HG02840 (cell line): ENCODE measurements at regions not wholly inside any gene's neighbourhood (a gene's known extent, or its start where the extent isn't known, plus 50 kb on each side); places are given as distances from the start of the nearest gene placed in this dataset.
"Not testable (repeated sequence)": the region's sequence is repeated elsewhere in the genome, so short reads cannot be mapped to it uniquely, and the experiment has no call there.

Source experiments
- ATAC-seq: cut with Tn5 transposase; IDR thresholded peaks from one replicate; pipeline ENCODE4 v1.9.1; 2021; ENCODE audit warnings: mild to moderate bottlenecking, moderate library complexity, moderate number of reproducible peaks; ENCODE audit not compliant: unreplicated experiment, low FRiP score

GRCh38 chr5:63388188-63388587 lies 574.1 kb downstream of the HTR1A start:
- not testable (repeated sequence) for ATAC-seq

GRCh38 chr5:63375851-63376250 lies 586.4 kb downstream of the HTR1A start:
- ATAC-seq, result no peak

- ATAC-seq, result no peak
Observed at GRCh38 chr5:63374085-63374484, 588.2 kb downstream of the HTR1A start.

- ATAC-seq, result no peak
Observed at GRCh38 chr5:63351164-63351563, 611.1 kb downstream of the HTR1A start.

- no peak for ATAC-seq
Observed at GRCh38 chr5:63346451-63346850, 615.8 kb downstream of the HTR1A start.

GRCh38 chr5:63341442-63341841 lies 620.8 kb downstream of the HTR1A start:
- ATAC-seq, result no peak

- no peak for ATAC-seq
Observed at GRCh38 chr5:63323926-63324325, 638.3 kb downstream of the HTR1A start.

- no peak for ATAC-seq
Observed at GRCh38 chr5:63314551-63314950, 647.7 kb downstream of the HTR1A start.

- ATAC-seq, result no peak
Observed at GRCh38 chr5:63310644-63311043, 651.6 kb downstream of the HTR1A start.

GRCh38 chr5:63306909-63307308 lies 655.3 kb downstream of the HTR1A start:
- no peak for ATAC-seq

- ATAC-seq, result no peak
Observed at GRCh38 chr5:63293317-63293716, 668.9 kb downstream of the HTR1A start.

GRCh38 chr5:63286724-63287123 lies 675.5 kb downstream of the HTR1A start:
- no peak for ATAC-seq

GRCh38 chr5:63263411-63263810 lies 684.8 kb downstream of the LRRC70 start:
- ATAC-seq, result no peak

- ATAC-seq, result no peak
Observed at GRCh38 chr5:63262185-63262981, 683.8 kb downstream of the LRRC70 start.

GRCh38 chr5:63261695-63262094 lies 683.1 kb downstream of the LRRC70 start:
- no peak for ATAC-seq

GRCh38 chr5:63255594-63255993 lies 677.0 kb downstream of the LRRC70 start:
- no peak for ATAC-seq

- ATAC-seq, result no peak
Observed at GRCh38 chr5:63250939-63251338, 672.3 kb downstream of the LRRC70 start.

GRCh38 chr5:63249960-63250359 lies 671.3 kb downstream of the LRRC70 start:
- no peak for ATAC-seq

GRCh38 chr5:63247651-63248050 lies 669.0 kb downstream of the LRRC70 start:
- ATAC-seq, result no peak

- no peak for ATAC-seq
Observed at GRCh38 chr5:63245271-63245670, 666.7 kb downstream of the LRRC70 start.

GRCh38 chr5:63240063-63240755 lies 661.6 kb downstream of the LRRC70 start:
- no peak for ATAC-seq

- no peak for ATAC-seq
Observed at GRCh38 chr5:63233911-63234310, 655.3 kb downstream of the LRRC70 start.
